Medulla oblongata (tissue), 1 donor: ENCODE measurements at regions not wholly inside any gene's neighbourhood (a gene's known extent, or its start where the extent isn't known, plus 50 kb on each side); places are given as distances from the start of the nearest gene placed in this dataset.

ENCODE experiments used
- DNase-seq: peaks from one replicate; pipeline ENCODE4 v3.0.0-alpha.2; 2015; ENCODE audit errors: extremely low spot score

- no peak for DNase-seq
Observed at GRCh38 chr3:101172516-101172915, 147.9 kb downstream of the IMPG2 start.

GRCh38 chr3:101171681-101172191 lies 148.6 kb downstream of the IMPG2 start:
- DNase-seq: no peak

- DNase-seq: no peak
Observed at GRCh38 chr3:101170806-101171558, 149.4 kb downstream of the IMPG2 start.

GRCh38 chr3:101170062-101170771 lies 150.2 kb downstream of the IMPG2 start:
- DNase-seq: no peak

- no peak for DNase-seq
Observed at GRCh38 chr3:101169516-101169915, 150.9 kb downstream of the IMPG2 start.

- DNase-seq: no peak
Observed at GRCh38 chr3:101167376-101167775, 153.0 kb downstream of the IMPG2 start.

- no peak for DNase-seq
Observed at GRCh38 chr3:101166150-101166549, 154.2 kb downstream of the IMPG2 start.

GRCh38 chr3:101163554-101163953 lies 156.8 kb downstream of the IMPG2 start:
- no peak for DNase-seq

- no peak for DNase-seq
Observed at GRCh38 chr3:101159478-101159877, 160.9 kb downstream of the IMPG2 start.

GRCh38 chr3:101158374-101158773 lies 162.0 kb downstream of the IMPG2 start:
- no peak for DNase-seq

- DNase-seq: no peak
Observed at GRCh38 chr3:101156787-101157345, 163.5 kb downstream of the IMPG2 start.

- no peak for DNase-seq
Observed at GRCh38 chr3:101155825-101156224, 162.6 kb upstream of the ABI3BP start.

- no peak for DNase-seq
Observed at GRCh38 chr3:101154401-101154800, 161.2 kb upstream of the ABI3BP start.

GRCh38 chr3:101151286-101151913 lies 158.2 kb upstream of the ABI3BP start:
- DNase-seq: no peak

GRCh38 chr3:101150504-101150903 lies 157.3 kb upstream of the ABI3BP start:
- DNase-seq: no peak

GRCh38 chr3:101149707-101150106 lies 156.5 kb upstream of the ABI3BP start:
- no peak for DNase-seq

GRCh38 chr3:101149251-101149650 lies 156.0 kb upstream of the ABI3BP start:
- DNase-seq: no peak

- DNase-seq: no peak
Observed at GRCh38 chr3:101148001-101148400, 154.8 kb upstream of the ABI3BP start.

- DNase-seq: no peak
Observed at GRCh38 chr3:101146946-101147345, 153.7 kb upstream of the ABI3BP start.

GRCh38 chr3:101144105-101144504 lies 150.9 kb upstream of the ABI3BP start:
- no peak for DNase-seq

- DNase-seq: peak; percentile 69
Observed at GRCh38 chr3:101143012-101143411, 149.8 kb upstream of the ABI3BP start.

- DNase-seq: no peak
Observed at GRCh38 chr3:101142160-101142559, 148.9 kb upstream of the ABI3BP start.
